GM21786 (cell line): ENCODE measurements at regions not wholly inside any gene's neighbourhood (a gene's known extent, or its start where the extent isn't known, plus 50 kb on each side); places are given as distances from the start of the nearest gene placed in this dataset.
"Not testable (repeated sequence)": the region's sequence is repeated elsewhere in the genome, so short reads cannot be mapped to it uniquely, and the experiment has no call there.

ENCODE experiments used
- ATAC-seq: cut with Tn5 transposase; IDR thresholded peaks from one replicate; pipeline ENCODE4 v1.9.1; 2021; ENCODE audit not compliant: unreplicated experiment

DNA sequence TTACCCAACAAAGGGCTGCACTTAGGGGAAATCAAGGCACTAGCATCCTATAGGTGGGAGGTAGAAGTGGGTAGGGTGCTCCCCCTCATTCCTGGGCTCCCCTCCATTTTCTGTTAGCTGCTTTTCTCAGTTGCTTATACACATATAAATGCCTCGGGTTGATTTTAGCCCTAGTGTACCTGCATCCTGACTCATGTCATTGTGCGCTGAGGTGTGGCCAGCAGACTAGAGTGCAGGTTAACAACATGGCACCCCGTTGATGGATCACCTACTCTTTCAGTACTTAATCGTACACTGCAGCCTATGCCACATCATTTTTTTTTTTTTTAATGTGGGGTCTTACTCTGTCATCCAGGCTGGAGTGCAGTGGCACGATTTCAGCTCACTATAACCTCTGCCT is 144.0 kb upstream of the ITGB1 start:
- no peak for ATAC-seq

DNA sequence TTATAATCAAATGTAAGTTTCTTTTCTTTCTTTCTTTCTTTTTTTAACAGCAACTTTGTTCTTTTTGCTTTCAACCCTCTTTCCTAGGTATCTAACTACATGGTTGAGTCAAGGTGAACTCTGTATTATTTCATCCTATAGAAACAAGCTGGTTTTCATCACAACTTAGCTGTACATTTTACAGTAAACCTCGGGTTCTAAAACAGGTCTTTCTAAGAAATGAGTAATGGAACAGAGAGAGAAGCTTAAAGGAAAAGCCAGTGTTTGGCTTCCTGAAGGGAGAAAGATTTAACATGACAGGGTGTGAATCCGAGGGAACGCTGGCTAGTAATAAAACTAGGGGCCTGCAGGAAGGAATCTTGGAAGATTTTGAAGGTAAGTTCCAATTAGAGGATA is 143.4 kb upstream of the ITGB1 start:
- ATAC-seq = no peak

DNA sequence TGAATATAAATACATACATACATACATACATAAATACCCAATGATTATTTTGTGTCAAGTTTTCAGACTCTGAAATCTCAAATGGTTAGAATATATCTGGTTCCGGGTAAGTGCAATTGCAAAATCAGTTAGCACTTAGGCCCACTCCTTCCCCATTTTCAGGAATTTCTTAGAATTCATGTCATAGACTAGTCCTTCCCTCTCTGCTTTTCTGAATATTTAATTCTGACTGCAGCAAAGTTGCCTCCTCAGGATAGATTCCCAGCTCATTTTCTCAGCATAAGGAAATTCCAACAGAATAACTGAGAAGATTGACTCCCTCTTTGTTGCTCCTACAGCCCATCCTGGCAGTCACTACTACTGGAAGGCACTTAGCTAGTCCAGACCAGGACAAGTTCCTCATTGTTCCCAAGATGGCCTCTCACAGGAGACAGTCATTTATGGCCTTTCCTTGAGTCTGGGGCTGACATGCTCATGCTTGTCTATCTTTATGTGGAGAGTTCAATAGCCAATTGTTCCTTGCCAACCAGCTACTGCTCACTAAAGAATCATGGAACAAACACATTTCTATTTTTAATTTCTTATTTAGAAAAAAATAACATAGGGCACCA is 142.9 kb upstream of the ITGB1 start:
- ATAC-seq = no peak

DNA sequence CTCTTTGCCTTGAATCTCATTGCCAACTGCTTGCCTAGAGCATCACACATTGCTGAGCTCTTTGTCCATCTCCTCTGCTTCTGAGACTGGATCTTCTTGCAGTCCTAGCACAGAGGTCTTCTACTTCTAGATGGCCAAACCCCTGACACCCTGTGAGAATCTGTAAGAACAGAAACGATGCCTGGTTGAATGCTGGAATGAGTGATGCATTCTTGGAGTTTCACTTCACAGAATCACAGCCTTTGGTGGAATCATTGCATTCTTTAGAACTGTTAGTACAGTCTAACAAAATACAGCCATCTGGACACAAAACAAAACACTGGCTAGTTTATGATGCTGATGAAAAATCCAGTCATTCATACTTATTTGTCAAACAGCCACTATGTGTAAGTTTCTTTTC is 141.7 kb upstream of the ITGB1 start:
- no peak for ATAC-seq

DNA sequence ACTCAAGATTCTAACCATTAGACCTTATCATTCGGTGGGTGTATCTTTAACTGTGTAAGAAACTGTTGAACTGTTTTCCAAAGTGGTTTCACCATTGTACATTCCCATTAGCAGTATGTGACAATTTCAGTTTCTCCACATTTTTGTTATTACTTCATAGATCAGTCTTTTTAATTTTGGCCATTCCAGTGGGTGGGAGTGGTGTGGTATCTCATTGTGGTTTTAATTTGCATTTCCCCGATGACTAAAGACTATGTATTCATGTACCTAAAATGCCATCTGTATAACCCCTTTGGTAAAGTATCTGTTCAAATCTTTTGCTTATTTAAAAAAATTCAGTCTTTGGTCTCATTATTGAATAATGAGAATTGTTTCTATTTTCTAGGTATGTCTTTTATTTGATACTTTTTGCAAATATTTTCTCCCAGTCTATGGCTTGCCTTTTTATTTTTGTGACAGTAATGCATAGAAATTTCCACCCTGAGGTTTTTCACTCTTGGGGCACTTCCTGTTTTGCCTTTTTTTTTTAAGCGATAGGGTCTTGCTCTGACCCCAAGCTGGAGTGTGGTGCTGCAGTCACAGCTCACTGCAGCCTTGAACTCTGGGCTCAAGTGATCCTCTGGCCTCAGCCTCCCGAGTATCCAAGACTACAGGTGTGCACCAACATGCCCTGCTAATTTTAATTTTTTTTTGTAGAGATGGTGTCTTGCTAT is 141.1 kb upstream of the ITGB1 start:
- ATAC-seq = no peak

DNA sequence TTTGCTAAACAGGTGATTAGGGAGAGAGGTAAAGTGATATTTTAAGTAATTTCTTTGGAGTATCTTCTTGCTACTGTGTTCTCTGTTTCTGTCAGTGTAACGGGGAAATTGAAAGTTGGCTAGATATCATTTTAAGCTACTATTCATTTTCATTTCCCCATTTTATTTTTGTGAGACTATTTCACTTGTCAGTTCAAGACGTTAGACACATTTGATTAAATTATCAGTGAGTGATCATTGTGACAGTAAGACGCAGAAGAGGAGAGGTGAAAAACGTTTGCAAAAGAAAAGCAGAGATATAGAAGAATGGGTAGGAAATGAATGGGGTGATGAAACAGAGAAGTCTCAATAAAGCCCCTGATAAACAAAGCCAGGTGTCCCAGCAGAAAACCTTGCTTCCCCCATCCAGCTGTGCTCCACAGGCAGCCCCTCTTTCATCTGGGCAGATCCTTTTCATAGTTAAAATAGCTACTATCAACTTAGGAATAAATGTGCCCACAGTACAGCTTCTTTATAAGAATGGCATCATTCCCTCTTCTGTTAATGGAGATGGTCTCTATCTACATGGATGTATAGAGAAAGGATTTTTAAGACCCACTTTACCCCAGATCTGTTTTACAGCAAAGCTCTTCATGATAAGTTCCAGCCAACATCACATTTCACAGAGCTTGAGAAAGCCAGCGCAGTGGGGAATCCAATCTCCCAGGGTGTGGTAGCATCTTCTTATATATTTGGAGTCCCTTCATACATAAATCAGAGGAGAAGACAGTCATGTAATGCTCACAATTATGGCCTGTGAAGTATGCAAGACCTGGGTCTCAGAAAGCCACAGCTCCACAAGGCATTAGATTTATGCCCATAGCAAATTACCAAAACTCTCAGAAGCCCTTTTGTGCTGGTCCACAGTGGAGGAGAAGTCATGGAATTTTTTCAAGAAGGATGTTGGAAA is 138.1 kb upstream of the ITGB1 start:
- peak; percentile 72 for ATAC-seq

DNA sequence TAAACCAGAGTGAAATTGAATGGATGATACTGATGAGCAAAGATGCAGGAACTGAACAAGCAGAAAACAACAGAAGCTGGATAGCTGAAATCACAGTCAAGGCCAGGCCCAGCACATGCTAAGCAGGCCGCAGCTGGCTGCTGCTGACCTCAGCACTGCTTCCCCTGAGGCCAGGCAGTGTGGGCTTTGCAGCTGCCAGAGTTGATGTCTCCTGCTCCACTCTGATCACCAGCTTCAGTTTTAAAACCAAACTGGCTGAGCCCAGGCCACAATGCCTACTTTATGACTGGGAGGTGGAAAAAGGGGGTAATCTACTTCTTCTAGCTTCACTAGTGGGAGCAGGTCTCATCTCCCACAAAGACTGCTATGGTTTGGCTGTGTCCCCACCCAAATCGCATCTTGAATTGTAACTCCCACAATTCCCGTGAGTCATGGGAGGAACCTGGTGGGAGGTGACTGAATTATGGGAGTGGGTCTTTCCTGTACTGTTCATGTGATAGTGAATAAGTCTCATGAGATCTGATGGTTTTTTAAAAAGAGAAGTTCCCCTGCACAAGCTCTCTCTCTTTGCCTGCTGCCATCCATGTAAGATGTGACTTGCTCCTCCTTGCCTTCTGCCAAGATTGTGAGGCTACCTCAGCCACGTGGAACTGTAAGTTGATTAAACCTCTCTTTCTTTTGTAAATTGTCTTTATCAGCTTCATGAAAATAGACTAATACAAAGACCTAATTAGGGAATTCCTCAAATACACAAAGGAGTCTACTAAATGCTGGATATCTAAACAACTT is 136.4 kb upstream of the ITGB1 start:
- ATAC-seq = no peak

DNA sequence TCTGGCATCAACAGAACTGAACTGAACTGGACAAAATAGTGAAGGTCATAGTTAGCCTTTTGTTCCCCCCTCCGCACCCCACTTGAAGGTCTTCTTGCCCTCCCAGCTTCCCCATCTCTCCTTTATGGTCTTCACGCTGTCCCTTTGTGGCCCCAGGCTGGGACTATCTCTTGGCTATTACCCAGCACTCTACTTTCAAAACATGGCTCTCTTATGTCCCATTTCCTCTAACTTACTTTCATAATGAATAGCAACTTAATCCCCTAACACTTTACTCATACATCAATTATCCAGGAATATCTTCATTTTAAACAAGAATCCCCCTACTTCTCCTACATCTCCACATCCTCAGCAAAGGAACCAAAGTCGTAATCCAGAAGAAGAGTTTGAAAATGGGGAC is 135.3 kb upstream of the ITGB1 start:
- ATAC-seq = peak; percentile 37

DNA sequence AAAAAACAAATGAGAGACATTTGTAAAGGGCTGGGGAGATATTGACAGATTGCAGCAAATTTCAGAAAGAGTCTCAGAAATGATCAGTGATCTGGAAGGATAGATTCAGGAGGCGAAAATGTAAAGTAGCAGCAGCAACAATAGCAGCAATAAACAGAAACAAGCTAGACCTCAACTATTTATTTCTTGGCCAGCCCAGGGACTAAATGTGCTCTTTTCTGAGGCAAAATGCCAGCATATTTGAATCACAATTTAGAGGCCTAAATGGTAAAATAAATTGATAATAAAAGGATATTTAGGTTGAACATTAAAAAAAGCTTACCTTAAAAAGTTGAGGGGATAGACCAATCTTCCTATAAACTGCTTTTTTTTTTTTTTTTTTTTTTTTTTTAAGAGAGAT is 134.6 kb upstream of the ITGB1 start:
- ATAC-seq = no peak

DNA sequence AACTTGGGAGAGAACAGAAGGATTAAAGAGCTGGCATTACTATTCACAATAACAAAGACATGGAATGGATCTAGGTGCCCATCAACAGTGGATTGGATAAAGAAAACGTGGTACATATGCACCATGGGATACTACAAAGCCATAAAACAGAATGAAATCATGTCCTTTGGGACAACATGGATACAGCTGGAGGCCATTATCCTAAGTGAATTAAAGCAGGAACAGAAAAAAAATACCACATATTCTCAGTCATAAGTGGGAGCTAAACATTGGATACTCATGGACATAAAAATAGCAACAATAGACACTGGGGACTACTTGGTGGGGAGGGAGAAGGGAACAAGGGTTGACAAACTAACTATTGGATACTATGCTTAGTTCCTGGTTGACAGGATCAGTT is 133.2 kb upstream of the ITGB1 start:
- ATAC-seq = no peak

DNA sequence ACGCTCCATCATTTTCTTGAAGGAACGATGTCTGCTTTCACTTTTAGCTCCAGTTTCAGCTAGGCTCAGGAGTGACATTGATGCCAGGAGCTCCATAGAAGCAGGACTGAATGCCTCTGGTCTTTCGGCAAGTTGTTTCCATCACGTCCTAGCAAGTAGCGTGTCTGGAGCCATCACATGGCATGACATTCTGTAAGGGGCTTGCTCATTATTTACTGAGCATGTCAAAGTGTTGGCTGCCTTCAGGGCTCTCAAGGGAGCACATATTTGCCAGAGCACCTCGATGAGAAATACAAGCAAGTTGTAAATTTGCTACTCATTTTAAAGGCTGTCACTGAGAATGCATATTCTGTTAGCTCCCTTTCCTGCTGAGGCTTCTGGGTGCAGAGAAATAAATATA is 131.0 kb upstream of the ITGB1 start:
- ATAC-seq = no peak

DNA sequence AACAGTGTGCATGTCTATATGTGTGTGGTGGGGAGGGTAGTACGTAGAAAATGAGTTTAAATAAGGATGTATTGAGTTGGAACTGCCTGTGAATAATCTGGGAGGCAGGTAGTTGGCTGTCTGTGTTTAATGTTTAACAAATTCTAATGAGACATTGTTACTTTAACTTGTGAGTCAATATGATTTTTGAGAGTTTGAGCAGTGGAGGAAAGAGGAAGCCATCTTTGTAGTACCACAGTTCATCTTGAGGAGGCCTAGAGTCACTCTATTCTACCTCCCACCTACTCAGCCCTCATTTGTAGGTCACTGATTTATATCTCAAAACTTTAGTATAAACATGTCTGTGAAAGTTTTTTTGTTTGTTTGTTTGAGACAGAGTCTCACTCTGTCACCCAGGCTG is 129.9 kb upstream of the ITGB1 start:
- no peak for ATAC-seq

DNA sequence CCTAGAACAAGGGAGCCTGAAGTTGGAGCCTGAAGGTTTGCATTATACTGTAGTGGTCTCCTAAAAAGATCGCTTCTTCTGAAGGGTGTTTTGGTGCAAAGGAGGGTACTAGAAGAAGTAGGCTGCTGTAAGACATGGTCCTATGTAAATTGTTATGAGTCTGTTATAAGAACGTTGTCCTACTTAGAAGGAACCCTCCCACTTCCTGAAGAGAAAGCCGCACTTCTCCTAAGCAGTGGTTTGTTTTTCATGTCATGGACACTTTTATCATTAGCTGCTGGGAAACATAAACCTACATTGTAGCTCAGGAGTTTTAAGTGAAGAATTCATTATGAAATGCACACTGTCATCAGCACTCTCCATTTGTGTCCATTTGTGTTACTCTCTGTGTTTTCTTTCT is 129.1 kb upstream of the ITGB1 start:
- ATAC-seq = no peak

DNA sequence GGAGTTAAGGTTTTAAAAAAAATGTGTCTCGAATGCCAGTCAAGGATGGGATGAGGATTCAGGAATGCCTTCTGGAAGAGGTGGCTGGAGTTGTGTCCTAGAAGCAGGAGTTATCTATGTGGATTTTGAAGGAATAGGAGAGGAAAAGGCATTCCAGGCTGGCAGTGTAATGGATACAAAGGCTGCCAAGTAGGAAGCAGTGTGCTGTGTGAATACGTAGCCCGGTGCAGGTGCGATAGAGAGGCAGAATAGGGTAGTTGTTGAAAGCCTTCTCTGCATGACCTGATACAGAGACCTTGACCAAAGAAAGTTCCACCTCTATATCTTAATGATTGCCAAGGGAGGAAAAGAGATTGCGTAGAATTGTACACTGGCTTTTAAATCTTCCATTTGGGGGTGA is 128.1 kb upstream of the ITGB1 start:
- no peak for ATAC-seq

DNA sequence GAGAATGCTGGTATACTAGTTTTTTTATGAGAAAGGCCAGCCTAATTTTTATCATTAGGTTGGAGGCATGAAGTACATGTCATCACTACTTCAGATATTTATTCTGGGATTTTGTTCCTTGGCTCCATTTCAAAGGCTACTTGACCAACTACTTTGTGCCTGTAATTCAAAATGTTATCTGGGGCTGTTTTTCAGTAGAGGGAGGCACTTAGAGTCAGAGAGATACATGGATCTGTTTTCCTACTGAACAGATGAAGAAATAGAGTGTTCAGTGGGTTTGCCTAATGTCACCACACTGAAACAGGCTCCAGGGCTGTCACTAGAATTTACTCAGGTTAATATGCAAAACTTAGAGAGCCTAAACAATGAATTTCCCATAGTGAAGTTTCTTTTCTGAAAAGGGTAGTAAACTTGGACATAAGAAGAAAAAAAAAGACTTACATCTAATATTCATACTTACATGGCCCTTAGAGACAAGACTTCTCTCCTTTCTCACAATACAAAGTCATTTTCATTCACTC is 127.3 kb upstream of the ITGB1 start:
- no peak for ATAC-seq

DNA sequence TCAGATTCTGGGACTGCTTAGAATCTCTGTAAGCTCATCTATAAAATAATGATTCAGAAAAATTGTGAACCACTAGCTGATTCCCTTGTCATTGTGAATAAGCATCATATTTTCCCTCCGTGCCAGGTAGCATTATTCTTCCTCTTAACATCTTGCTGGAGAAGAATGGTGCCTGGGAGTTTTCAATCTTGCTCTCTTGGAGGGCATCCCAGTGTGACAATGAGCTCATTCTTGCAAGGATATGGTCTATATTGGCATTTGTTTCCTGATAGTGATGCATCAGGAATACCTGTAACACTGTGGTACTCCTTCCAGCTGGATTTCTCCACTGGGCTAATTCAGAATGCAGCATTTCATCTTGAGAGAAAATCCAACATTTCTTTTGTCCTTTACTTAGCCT is 126.4 kb upstream of the ITGB1 start:
- no peak for ATAC-seq

DNA sequence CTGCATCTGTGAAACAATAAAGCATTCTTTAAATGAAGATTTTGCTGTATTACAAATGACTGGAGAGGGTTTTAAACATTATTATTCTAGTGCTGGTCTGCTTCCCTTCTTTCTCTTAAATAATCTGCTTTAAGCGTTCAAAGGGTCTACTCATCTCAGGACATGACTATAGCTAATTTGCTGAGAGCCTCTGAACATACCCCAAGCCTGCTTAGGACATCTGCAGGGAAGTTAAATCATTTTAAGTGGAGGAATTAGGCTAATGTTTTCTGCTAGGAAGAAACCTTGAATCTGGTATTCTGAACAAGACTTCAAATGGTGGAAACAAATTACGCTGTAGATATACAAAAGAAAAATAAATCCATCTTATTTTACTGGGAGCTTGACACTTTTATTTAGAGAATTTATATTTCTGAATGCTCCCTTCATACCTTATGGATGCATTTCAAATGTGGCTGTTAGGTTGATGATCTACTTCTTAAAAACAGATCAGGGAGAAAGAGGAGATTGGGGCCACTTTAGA is 124.4 kb upstream of the ITGB1 start:
- ATAC-seq = no peak

DNA sequence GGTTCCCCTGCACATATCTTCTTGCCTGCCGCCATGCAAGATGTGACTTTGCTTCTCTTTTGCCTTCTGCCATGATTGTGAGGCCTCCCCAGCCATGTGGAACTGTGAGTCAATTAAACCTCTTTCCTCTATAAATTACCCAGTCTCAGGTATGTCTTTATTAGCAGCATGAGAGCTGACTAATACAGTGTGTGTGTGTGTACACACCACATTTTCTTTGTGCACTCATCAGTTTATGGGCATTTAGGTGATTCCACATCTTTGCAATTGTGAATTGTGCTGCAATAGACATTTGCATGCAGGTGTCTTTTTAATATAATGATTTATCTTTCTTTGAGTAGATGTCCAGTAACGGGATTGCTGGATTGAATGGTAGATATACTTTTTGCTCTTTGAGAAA is 122.4 kb upstream of the ITGB1 start:
- not testable (repeated sequence) for ATAC-seq

DNA sequence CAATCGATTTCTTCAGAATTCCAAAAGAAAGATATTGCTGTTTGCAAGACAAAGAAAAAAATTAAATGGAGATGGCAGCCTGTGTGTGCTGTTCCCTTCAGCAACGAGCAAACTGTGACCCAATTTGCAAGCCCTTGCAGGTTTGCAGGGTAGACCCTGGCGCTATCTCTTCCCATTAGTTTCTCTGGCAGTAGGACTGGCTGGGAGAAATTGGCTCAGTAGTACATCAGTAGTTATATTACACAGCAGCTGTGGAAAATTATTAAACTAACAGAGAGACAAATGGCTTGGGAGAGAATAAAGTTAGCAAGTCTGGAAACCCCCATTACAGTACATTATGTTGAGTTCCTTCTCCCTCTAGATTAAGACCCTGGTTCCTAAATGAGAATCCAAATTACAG is 116.4 kb upstream of the ITGB1 start:
- no peak for ATAC-seq

DNA sequence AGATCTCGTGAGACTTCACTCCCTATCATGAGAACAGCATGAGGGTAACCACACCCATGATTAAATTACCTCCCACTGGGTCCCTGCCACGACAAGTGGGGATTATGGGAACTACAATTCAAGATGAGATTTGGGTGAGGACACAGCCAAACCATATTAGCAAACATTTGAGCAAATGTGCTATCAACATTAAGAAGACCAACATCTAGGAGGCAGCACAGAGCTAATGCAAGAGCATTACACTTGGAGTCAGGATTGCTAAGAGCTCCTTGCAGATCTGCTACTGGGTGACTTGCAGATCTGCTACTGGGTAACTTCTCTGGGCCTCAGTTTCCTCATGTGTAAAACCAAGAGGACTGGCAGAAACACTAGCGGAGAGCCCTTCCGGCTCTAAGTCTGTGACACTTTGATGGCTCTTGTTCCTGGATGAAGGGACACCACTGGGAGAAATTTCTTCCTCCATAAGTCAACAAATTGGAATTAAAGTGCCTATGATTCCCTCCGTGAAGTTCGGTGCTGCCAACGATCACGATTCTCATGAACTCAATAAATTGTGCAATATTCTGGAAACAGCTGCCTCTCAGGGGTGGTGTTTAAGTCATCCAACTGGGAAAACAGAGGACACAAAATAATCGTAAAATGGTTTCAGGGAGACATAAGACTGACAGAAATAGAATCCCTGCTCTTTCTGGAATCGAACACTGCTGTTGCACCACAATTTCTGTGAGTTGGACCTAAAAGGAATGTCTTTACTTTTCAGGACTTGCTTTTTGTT is 115.8 kb upstream of the ITGB1 start:
- ATAC-seq = no peak
